Globus pallidus (tissue), 1 donor: ENCODE measurements at regions not wholly inside any gene's neighbourhood (a gene's known extent, or its start where the extent isn't known, plus 50 kb on each side); places are given as distances from the start of the nearest gene placed in this dataset.

Experiments used
- DNase-seq: peaks from one replicate; pipeline ENCODE4 v3.0.0-alpha.2; 2015; ENCODE audit warnings: low spot score

DNA sequence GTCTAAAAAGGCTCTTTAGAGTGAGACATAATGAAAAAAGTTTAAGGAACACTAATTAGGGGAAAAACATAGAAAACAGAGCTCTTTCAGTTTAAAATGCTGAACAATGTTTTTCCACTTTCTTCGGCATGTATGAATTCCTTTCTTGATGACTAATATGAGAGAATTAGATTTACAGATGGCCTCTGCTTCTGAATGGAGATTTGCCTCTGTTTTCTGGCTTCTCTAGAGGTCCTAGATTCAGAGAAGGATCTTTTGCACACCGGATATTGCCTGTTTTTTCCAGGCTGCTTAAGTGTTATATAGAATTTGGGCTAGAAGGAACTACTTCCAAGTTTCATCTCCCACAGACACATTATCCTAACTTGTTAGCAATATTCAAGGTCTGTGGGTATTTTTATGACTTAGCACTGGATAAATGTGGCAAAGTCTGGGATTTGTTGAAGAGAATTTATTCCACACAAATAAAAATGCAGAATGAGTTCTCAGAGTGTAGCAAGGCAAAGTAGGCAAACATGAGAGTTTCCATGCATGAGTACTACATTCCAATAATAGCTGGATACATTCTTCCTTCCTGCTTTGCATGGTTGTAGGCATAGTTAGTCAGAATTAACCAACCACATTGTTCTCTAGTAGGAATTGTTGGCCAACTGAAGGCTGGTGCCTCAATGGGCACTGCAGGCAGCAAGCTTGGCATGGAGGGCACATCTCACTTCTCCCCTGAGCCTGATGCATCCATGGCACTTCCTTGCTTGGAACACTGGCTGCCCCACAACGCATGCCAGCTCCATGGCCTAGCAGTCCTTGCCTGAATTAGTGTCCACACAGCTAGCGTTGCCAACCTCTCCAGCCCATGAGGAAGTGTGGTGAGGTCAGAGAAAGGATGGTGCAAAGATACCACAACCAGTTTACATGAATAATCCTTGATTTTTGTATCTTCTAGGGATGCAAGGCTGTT, 224.2 kb downstream of the CLIC5 start:
- DNase-seq: no peak

DNA sequence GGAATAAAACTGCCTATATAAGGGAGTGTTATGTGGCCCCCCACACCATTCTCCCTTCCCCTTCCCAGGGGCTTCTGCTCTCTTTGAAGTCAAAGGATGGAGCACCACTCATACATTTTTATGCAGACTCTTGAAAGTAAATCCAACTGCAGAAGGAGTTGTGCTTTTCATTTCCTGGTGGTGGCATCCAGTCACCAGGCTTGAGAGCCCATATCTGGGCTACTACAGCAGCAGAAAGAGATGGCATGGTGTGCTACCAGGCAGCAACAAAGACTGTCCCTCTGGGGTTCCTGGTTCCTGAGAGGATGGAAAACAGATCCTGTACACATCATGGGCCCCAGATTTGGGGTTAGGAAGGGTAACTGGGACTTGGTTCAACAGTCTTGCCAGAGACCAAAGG, 226.4 kb downstream of the CLIC5 start:
- DNase-seq: peak; percentile 14

DNA sequence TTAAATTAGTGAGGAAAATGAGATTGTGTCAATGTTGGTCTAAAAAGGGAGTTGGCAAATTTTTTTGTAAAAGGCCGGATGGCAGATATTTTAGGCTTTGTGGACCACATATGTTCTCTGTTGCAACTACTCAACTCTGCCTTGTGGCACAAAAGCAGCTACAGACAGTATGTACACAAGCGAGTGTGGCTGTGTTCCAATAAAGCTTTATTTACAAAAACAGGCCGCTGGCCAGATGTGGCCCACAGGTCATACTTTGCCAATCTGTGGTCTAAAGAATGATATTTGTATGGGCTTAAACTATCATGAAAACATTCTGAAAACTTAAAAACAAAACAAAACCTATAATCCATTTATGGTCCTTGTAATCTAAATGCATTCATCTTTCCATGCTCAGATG, 228.3 kb downstream of the CLIC5 start:
- DNase-seq: no peak

DNA sequence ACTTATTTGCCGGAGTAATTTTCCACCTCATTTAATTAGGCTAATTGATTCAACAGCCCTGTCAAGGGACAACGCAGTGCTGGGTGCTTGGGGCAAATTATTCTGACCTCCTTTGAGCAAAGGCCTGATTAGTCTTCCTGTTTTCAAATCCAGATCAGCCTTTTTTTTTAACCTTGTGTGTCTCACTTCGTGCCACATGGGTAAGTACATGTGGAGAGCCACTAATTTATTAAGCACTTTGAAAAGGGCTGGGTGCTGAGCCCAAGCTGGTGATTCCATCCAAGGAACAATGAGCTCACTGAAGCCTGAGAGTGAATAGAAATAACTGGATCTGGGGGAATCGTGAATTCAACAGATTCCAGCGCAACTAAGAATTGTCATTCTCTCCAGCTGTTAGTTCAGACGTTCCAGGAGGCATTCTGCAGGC, 229.3 kb downstream of the CLIC5 start:
- peak; percentile 32 for DNase-seq

DNA sequence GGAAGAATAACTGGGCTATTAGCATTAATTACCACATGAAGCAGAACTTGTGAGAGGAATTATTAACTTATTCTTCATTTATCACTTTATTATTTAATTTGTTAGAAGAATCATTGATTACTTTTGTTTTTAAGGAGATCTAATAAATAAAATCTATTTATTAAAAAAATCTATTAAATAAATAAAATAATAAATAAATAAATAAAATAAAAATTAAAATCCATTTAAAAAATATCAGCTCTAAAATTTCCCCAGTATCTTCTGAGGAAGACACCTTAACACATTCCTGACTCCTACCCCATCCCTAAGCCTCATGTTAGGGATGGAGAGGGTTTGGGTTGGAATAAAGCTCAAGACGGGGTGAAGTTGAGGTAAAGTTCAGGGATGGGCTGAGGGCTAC, 231.4 kb downstream of the CLIC5 start:
- DNase-seq: no peak

DNA sequence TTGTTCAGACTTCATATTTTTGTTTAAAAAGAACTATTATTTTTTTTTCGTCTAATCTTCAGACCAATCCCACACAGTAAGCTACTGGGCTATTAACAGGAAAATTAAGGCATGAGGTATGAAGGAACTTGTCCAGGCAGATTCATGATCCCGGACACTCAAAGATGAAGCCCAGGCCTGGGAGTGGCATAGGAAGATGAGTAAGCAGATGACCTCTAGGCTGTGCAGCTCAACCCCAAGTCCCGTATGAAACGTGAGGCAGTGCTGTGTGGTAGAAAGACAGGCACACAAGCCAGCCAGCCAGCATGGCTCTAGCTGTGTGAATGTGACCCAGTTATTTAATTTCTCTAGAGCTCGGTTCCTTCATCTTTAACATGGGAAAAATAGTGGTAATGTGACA, 231.9 kb downstream of the CLIC5 start:
- no peak for DNase-seq

DNA sequence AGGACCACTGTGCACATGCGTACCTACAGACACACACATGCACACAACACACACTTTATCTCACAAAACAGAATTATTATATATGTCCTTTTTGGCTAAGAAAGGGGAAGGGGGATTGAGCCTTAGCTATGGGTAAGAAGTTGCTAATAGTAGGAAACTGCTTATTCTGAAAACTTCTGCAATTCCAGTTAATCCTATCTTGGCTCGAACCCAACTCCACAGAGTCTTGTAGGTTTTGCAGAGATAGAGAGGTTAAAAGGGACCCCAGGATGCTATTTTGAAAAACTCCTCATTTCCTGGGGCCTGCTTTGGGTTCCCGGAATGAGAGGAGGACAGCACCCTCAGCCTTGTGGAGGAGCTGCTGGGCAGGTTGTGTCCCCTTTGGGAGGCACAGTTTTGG, 233.8 kb downstream of the CLIC5 start:
- no peak for DNase-seq

DNA sequence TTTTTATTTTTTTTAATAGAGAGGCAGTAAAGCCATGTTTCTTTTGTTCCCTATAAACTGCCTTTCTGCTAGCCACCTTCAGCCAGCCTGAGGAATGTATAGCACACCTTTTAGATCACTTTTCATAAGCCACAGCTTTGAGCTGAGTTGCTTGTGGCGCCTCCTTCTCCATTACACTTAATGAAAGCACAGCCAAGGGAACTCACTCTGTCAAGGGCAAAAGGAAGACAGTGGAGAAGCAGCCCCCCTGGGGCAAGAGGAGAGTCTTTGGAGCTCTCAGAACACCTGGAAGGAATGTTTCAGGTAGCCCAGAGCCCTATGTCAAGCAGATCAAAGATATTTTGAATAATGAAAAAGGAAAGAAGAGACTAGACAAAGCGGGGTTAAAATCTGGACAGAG, 235.1 kb downstream of the CLIC5 start:
- no peak for DNase-seq

DNA sequence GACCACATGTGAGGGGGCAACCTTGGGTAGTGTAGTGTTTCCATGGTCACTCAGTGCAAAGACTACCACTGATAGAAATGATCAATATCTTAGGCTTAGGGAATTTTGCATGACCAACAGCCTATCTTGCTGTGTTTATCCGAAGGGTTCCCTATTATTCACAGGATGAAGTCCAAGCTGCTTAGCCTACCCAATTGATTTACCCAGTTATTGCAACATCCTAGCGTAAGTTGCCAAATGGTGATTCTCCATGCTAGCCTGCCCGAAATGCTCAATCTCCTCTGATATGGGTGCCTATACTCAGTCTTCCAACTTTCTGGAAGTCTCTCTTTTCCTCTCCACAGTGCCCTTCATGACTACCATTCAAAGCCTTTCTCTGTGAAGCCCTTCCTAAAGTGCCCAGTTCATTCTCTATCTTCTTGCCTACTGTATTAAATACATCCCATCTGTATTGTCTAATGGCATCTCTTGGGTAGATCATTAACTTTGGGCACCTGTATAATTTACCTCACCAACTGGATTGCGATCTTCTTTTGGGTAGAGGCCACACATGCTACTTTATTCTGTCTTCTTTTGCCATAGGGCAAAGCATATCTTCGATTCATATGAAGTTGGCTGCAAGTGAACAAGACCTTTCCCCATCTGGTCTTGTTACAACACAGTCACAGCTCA, 240.5 kb downstream of the CLIC5 start:
- DNase-seq: no peak

DNA sequence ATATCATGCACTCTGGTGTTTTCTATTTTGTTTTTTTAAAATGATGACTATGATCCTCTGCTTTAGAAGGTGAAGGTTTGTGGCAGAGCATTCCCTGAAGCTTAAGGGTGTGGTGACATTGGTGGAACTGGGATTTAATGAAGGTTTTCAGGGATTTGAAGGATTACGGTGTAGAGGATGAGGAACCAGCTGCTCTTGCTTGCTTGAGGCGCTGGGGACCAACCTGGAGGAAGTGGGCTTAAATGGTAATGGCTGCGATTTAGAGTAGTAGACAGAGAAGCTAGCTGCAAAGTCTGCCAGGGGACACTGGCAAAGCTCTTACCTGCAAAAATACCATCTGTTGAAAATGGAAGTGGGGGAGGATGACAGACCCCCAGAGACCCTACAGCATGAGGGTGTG, 241.8 kb downstream of the CLIC5 start:
- DNase-seq: no peak

DNA sequence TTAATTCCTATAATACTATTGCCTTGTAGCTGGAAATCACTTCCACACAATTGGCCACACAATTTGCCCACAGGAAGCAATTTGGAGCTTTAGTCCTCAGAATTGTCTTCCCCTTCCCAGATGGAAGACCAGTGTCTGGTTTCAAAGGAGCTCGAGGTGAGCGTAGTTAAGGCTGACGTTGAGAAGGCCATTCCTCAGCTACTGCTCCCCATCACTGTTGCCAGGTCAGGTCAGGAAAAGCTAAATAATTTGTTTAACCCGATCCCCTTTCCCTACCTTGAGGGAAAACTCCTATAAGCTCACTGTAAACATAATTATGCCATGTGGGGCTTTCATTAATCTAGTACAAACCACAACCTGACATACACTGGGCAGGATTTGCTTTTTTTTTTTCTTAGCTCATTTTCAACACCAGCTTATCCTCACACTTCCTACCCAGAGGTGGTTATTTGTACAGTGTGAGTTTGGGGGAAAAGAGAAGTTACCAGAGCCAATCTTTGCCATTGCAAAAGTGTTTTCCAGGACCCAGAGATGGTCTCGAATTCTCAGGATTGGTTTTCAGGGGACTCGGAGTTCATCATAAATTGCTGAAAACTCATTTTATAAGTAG, 242.7 kb downstream of the CLIC5 start:
- DNase-seq: no peak

DNA sequence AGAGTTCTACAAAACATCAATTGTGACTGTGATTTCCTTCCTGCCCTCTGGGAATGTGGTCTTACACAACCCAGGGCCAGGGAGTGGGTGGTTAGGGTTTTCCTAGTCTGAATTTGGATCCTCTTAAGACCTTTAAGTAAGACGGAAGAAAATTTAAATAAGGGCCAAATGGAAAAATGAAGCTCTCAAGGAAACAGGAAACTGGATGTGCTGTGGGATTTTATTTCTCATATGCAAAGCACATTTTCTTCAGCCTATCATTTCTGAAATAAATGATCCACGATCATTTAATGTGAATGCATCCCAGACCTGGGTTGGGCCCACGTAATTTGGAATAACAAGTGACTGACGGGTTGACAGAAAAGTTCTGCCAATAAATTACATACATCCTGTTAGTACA, 243.6 kb downstream of the CLIC5 start:
- DNase-seq: no peak

DNA sequence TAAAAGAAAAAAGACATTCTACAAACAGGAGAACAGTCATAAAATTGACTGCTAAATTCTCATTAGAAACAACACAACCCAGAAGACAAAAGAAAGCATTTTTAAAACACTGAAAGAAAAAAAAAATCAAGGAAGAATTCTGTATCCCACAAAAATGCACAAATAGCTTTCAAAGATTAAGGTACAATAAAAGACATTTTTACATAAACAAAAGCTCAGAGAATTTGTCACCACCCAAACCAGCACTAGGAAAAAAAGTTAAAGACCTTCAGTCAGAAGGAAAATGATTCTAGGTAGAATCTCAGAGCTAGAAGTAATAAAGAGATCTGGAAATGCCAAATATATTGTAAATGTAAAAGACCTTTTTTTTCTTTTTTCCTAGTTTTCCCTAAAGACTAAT, 252.4 kb downstream of the CLIC5 start:
- DNase-seq: no peak

DNA sequence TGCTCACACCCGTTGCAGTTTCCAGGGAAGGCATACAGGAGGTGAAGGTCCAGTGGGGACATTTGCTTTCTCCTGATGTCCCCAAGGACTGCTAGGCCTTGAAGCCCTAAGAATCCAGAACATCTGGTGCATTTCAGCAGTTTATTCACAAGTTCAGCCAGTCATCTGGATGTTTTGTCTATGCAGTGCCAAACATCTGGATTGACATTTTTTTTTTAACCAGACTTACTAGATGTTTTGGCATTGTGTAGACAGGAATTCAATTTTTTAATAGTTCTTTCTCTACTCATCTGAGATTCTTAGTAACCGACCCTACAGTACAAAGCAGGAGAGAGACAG, 256.2 kb downstream of the CLIC5 start:
- no peak for DNase-seq

DNA sequence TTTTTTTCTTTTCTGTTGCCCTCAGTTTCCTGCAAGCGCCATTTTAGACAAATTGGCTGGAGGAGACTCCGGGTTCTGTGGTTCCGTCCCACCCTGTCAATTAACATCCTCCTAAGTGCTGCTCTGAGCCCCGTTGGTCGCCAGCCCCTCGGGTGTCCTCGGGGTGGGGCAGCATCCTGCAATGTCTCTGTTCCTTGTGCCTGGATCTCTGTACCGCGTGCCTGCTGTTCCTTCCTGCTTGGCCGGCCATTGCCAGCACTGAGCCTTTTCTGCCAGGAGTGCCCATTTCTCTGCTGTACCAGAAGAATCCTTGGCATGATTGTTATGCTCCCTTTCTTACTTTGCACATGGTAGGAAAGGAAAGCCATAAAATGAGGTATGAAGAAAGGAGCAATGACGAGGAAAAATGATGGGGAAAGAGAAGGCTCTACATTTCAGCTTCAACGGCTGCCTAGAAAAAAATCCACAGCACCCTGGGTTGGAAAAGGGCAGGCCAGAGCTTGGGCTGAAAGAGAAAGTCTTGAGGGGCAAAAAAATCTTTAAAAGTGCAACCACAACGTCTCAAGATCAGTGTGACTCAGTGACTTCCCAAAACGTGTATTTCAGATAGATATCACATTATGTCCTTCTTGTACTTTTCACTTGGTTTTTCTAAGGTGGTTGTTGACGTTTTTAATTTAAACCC, 256.7 kb downstream of the CLIC5 start:
- no peak for DNase-seq

DNA sequence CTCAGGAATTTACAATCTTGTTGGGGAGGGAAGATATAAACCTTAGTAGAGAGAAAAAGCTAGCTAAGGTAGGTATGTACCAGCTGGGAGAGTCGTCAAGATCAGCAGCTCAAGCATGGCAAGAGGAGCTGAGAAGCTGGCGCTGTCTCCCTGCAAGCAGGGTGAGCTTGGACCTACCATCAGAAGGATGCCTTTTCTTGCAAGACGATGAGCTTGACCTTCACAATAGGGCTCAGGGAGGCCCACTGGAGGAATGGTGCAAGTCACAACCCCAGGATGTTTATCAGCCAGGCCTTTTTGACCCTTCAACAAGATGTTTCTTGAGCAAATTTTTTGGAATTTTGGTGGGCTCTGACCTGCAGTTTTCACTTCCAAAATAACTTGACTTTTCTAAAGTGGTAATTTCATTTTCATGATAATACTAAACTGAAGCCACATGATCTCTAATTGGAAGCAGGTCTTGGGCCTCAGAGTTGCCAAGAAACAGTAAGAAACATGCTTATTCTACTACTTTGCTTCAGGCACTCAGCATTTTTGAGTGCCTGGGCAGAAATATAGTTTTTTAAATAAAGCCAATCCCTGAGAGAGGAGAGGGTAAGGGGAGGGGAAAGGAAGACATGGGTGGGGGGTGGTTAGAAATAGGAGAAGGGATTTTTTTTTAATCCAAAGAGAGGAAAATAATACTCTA, 258.1 kb downstream of the CLIC5 start:
- DNase-seq: no peak

DNA sequence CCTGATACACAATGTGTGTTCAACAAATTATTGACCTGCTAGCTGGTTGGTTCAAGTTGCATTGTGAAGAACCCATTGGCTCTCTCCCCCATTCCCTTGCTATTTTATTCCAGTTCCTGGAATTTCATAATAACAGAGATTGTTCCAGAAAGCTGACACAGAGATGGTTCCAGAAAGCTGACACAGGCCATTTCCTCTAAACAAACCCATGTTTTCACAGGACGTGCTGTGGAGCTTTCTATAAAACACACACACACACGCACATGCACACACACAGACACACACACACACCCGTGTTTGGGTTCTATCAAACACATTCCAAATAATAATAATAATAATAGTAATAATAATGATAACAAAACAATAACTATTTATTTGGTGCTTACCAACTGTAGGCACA, 259.1 kb downstream of the CLIC5 start:
- no peak for DNase-seq

DNA sequence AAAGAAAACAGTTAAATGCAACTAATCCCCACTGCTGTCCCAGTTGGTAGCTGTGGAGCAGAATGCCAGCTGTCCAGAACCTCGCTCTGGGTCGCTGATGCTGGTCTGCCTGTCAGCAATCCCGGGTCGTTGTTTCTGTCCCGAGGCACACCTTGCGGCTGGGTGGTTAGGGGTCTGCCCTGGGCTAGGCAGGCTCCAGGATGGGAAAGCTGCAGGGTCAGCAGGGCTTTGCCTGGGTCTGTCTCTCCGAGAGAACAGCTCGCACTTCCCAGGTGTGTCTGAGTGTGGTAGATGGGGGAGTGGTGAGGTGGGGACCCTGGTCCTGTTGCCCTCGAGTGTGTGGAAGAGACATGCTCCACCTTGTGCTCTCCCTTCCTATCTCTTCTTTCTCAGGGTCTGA, 261.2 kb downstream of the CLIC5 start:
- DNase-seq: no peak

DNA sequence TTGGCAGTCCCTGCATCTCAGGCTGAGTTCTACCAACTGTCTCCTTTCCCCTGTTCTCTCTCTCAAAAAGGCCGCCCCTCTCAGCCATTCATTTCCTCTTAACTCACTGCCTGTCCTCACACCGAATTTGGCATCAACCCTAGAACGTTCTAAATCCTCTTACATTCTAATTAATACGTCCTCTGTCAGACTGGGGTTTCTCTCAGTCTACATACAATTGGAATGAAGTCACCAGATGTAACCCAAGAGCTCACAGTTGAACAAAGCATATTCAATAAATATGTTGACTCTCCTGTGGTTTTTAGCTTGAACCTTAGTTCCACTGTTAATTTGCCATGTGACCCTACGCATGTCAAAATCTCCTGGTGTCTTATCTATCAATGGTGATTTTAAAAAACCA, 269.6 kb downstream of the CLIC5 start:
- no peak for DNase-seq

DNA sequence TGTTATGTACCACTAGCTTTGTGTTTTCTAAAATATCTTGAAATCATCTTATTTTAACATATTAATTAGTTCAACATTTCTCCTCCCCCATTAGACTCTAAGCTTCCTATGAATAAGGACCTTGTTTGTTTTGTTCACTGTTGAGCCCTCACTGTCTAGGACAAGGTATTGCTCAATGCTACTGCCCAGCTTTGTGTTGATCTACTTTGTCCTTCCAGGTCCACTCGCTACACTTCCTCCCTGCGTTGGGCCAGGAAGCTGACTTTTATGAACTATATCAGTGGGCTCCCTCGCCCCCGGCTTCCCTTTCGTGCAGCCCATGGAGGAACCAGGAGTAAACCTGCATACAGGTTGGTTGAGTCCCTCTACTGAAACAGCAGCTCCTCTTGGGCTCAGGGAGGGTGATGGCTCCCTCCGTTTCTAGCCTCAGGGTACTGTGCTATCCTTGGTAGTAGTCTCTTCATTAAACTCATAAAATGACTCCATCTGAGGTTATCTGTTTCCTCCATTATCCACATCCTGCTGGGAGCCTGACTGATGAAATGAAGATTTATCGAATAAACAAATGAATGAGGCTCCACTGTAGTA, 272.5 kb downstream of the CLIC5 start:
- no peak for DNase-seq

DNA sequence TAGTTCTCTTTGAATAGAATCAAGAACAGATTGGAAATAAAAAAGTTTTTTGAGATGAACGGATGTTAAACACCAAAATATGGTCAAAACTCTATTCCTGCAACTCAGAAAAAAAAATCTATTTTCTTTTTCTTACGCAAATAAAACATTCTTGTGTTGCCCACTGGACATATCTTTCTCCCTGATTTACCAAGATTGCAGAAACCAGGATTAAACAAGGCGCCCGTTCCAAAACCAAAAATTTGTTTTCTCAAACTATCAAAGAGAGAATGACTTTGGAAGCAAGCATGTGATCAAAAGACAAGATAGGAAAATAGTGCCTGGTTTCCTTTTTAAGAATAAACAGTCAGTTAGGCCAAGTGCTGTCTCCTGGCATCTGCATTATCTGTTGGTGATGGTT, 273.1 kb downstream of the CLIC5 start:
- no peak for DNase-seq
